Testis (tissue), 2 donors: ENCODE measurements at regions not wholly inside any gene's neighbourhood (a gene's known extent, or its start where the extent isn't known, plus 50 kb on each side); places are given as distances from the start of the nearest gene placed in this dataset.

ENCODE experiments used
- DNase-seq: peaks from one replicate; pipeline ENCODE4 v3.0.0-alpha.2; 2019
- H3K27ac ChIP-seq, 2 donors: fragments of 200-600 bp; sonication (generic); one replicate each; pipeline ENCODE4 v1.5.1; 2019
- H3K27me3 ChIP-seq: fragments of 200-600 bp; sonication (generic); one replicate; pipeline ENCODE4 v1.5.1; 2019
- H3K36me3 ChIP-seq: fragments of 200-600 bp; sonication (generic); one replicate; pipeline ENCODE4 v1.5.1; 2017; ENCODE audit warnings: low read depth; ENCODE audit errors: missing control alignments
- H3K4me1 ChIP-seq: fragments of 200-600 bp; sonication (generic); one replicate; pipeline ENCODE4 v1.5.1; 2019
- H3K4me3 ChIP-seq, 2 donors: fragments of 200-600 bp; sonication (generic); one replicate each; pipeline ENCODE4 v1.5.1; 2017 to 2019
- H3K9me3 ChIP-seq: fragments of 200-600 bp; sonication (generic); one replicate; pipeline ENCODE4 v1.5.1; 2017
- POLR2A ChIP-seq: fragments of 450-650 bp; IDR thresholded peaks from one replicate; pipeline ENCODE4 v1.6.1; 2017; ENCODE audit warnings: antibody characterized with exemption, mild to moderate bottlenecking, moderate library complexity
- WGBS, 2 donors: methylation state at CpG; one replicate each; pipeline ENCODE4 v1.1.5; 2018; 5-methylcytosine and 5-hydroxymethylcytosine counted together
- intact Hi-C: fragments of 100-400 bp; cut with DNase I; formaldehyde crosslinking; loops from one replicate; pipeline ENCODE4 v1.15.1; 2023; ENCODE audit warnings: low total_unique reads
- TF ChIP-seq, protein P1 (sequence below), 3 experiments: fragments of 450-650 bp in 2 of 3; fragments of 200-600 bp in 1 of 3; sonication (generic) in 1 of 3; IDR thresholded peaks; one replicate each; pipeline ENCODE4 v1.5.1; 2016 to 2019; ENCODE audit warnings: antibody characterized with exemption in 3 of 3, mild to moderate bottlenecking in 2 of 3, moderate library complexity in 1 of 3

DNA sequence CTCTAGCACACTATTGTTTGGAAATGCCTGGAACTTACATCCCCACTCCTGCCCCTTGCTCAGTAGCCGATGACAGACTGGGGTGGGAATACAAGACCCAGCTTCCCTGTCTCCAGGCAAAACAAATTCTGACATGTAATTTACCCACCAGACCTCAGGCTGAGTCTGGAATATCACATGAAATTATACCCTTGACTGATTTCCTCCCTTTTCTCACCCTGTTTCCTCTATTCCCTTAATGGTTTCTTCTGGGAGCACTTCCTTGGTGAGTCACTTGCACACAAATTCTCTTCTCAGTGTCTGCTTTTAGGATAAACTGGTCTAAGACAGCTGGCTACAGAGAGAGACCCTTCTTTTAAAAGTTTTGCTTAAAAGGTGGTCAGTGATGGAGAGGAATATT is 65.8 kb upstream of the DIPK2B start:
- no peak for DNase-seq
- Histone ChIP-seq H3K4me3 (no peak overlapping the region), H3K27ac (no peak overlapping the region), H3K9me3 (no peaks in the 10 kb centered on the region), H3K27me3 (no peaks in the 10 kb centered on the region), H3K4me1 (no peaks in the 10 kb centered on the region), H3K36me3 (no peaks in the 10 kb centered on the region)
- 100% methylated on average over 1 of the region's 1 CpG for WGBS, 2 donors
- intact Hi-C loops = no loop called here
- TF ChIP-seq, protein P1, sequence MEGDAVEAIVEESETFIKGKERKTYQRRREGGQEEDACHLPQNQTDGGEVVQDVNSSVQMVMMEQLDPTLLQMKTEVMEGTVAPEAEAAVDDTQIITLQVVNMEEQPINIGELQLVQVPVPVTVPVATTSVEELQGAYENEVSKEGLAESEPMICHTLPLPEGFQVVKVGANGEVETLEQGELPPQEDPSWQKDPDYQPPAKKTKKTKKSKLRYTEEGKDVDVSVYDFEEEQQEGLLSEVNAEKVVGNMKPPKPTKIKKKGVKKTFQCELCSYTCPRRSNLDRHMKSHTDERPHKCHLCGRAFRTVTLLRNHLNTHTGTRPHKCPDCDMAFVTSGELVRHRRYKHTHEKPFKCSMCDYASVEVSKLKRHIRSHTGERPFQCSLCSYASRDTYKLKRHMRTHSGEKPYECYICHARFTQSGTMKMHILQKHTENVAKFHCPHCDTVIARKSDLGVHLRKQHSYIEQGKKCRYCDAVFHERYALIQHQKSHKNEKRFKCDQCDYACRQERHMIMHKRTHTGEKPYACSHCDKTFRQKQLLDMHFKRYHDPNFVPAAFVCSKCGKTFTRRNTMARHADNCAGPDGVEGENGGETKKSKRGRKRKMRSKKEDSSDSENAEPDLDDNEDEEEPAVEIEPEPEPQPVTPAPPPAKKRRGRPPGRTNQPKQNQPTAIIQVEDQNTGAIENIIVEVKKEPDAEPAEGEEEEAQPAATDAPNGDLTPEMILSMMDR (IDR thresholded peaks at IDR 0.05) = no peak
- no peak for TF ChIP-seq POLR2A

DNA sequence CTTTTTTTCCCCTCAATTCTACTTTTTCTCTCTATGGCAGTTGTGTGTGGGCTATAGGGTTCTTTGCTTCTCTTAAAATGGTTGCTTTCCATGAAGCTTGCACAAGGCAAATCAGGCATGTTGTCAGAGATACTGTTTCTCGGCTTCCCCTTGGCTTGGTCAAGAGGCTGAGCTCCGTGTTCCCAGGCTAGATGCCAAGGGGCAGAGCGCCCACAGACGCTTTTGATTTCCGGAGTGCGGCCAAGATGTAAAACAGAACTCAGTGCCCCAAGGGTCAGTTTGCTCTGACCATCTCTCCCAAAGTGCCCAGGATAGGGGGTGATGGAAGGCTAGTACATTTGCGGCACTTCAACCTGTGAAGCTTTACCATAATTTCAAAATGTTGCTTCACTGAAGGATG is 64.2 kb upstream of the DIPK2B start:
- 42 to 58% methylated on average over 7 of the region's 7 CpGs for WGBS, 2 donors
- no peaks in the 10 kb centered on the region for H3K4me1 ChIP-seq
- H3K4me3 ChIP-seq = no peak overlapping the region
- no peak for DNase-seq
- H3K27me3 ChIP-seq = no peaks in the 10 kb centered on the region
- H3K36me3 ChIP-seq = no peaks in the 10 kb centered on the region
- no peaks in the 10 kb centered on the region for H3K9me3 ChIP-seq
- H3K27ac ChIP-seq = no peak overlapping the region
- TF ChIP-seq, protein P1 (IDR thresholded peaks at IDR 0.05) = no peak
- TF ChIP-seq POLR2A = no peak
- intact Hi-C loops = no loop called here

DNA sequence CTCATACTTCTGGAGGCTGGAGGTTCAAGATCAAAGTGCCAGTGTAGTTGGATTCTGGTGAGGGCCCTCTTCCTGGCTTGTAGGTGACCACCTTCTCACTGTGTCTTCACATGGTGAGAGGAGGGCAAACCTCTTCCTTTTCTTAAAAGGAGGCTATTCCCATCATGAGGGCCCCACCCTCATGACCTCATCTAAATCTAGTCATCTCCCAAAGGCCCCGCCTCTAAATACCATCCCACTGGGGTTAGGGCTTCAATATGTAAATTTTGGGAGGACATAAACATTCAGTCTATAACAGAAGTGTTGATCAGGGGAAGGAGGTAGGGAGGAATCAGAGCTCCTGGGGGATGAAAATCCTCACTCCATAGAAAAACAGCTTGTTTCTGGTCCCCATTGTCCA is 60.8 kb upstream of the DIPK2B start:
- no peak for DNase-seq
- no peak for TF ChIP-seq POLR2A
- TF ChIP-seq, protein P1 (IDR thresholded peaks at IDR 0.05) = no peak
- WGBS, 2 donors = 100% methylated on average over 1 of the region's 1 CpG; no CpG with 5 or more reads in 1 of the 2 donors
- no peak overlapping the region for H3K4me3 ChIP-seq
- no peak overlapping the region for H3K27ac ChIP-seq
- H3K36me3 ChIP-seq = no peaks in the 10 kb centered on the region
- no peaks in the 10 kb centered on the region for H3K27me3 ChIP-seq
- intact Hi-C loops = no loop called here
- no peaks in the 10 kb centered on the region for H3K4me1 ChIP-seq
- no peaks in the 10 kb centered on the region for H3K9me3 ChIP-seq

DNA sequence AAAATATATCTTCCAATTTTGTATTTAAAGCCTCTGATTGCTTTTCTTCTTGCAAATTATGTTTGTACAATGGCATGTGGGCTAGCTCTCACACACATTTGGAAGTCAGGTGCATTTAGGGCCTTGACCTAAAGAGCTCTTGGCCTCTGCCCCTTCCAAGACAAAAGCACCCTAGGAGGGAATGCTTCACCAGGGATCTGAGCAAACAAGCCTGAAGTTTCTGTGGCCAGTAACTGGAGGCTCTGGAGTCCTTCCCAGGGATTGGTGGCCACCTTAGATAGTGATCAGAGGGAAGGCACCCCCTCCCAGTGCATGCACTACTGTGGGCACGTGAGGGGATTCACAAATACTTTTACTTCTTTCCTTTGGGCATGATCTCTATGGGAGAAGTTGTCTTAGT is 60.3 kb upstream of the DIPK2B start:
- WGBS, 2 donors = 100% methylated on average over 1 of the region's 1 CpG
- intact Hi-C loops = no loop called here
- Histone ChIP-seq H3K36me3 (no peaks in the 10 kb centered on the region), H3K9me3 (no peaks in the 10 kb centered on the region), H3K4me1 (no peaks in the 10 kb centered on the region), H3K4me3 (no peak overlapping the region), H3K27me3 (no peaks in the 10 kb centered on the region), H3K27ac (no peak overlapping the region)
- TF ChIP-seq, protein P1 (IDR thresholded peaks at IDR 0.05) = no peak
- no peak for TF ChIP-seq POLR2A
- DNase-seq = no peak

DNA sequence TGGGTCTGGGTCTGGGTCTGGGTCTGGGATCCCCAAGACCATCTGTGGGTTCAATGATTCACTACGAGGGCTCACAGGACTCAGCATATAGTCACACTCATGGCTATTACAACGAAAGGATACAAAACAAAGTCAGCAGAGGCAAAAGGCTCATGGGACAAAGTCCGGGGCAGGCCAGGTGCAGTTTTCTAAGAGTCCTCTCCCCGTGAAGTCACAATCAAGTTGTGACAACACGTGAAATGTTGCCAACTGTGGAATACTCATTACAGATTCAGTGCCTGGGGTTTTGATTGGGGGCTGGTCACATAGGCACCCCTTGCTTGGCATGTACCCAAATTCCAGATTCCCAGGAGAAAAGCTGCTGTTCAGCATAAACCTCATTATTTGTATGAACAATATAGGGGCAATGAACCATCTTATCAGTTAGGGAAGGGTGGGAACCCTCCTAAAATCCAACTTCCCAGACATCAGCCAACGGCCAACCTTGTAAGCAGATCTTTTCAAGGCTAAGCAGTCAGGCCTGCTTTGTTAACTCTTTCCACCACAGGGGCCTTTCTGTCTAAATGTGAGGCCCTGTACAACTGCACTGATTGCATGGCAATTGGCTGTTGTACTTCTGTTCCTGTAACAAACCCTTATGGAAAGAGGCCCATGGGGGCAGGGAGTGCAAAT is 58.2 kb upstream of the DIPK2B start:
- H3K27me3 ChIP-seq = no peaks in the 10 kb centered on the region
- TF ChIP-seq, protein P1 (IDR thresholded peaks at IDR 0.05) = no peak
- TF ChIP-seq POLR2A = no peak
- intact Hi-C loops = no loop called here

More for the DNA sequence above, 58.2 kb upstream of the DIPK2B start:
- Histone ChIP-seq H3K4me1 (no peaks in the 10 kb centered on the region), H3K36me3 (no peaks in the 10 kb centered on the region), H3K4me3 (no peak overlapping the region), H3K27ac (no peak overlapping the region), H3K9me3 (no peaks in the 10 kb centered on the region)
- no peak for DNase-seq
- WGBS, 2 donors = 55 to 61% methylated on average over 4 to 6 of the region's 6 CpGs
